HL-60/S4 treated with retinoic acid at 250 ng/mL for 4 days and 3 days (cell line): ENCODE measurements at regions not wholly inside any gene's neighbourhood (a gene's known extent, or its start where the extent isn't known, plus 50 kb on each side); places are given as distances from the start of the nearest gene placed in this dataset.
"Not testable (repeated sequence)": the region's sequence is repeated elsewhere in the genome, so short reads cannot be mapped to it uniquely, and the experiment has no call there.

Source experiments
- in situ Hi-C: fragments of 300-500 bp; cut with MboI; formaldehyde crosslinking; loops from 2 replicates; pipeline ENCODE4 v1.7.0; 2022; ENCODE audit warnings: low sequenced_read_pairs

DNA sequence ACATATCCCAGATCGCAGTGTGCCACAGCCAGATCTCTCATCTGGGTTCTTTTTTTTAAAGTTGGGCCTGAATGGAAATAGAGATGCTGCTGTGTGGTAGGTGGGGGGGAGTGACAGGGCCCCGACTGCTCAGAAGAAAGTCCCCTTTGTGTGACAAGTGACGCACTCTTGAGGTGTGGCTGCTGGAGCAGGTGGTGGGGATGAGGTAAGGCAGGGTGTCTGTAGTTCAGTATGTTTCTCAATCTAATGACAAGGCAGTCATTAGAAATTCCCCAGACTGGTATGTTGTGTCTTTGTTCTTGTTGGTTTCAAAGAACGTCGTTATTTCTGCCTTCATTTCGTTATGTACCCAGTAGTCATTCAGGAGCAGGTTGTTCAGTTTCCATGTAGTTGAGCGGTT, 128.8 kb upstream of the TACR1 start:
- in situ Hi-C loops, result no loop called here

- in situ Hi-C loops, result no loop called here
Observed at GRCh38 chr2:75327334-75327733, 128.0 kb upstream of the TACR1 start.

DNA sequence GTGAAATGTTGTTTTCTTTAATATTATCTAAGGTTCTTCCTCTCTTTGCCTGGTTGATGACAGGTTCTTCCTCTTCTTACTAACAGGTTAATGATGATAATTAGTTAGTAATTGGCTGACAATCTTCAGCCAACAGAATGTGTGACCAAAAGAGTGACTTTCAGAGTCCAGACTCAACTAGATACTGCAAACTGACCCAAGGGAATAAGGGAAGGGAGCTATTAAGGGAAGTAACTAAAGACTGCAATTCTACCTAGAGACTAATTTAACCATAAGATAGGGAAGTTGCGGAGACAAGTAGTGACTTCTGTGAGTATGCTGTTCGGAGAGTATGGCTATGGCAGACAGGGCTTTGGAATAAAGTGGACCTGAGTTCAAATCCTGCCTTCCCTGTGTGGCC, 127.3 kb upstream of the TACR1 start:
- in situ Hi-C loops, result no loop called here

GRCh38 chr2:75325594-75325993, 126.3 kb upstream of the TACR1 start:
- in situ Hi-C loops, result no loop called here

- in situ Hi-C loops, result no loop called here
Observed at GRCh38 chr2:75324861-75325284, 125.6 kb upstream of the TACR1 start.

GRCh38 chr2:75324141-75324540, 124.8 kb upstream of the TACR1 start:
- in situ Hi-C loops, result no loop called here

DNA sequence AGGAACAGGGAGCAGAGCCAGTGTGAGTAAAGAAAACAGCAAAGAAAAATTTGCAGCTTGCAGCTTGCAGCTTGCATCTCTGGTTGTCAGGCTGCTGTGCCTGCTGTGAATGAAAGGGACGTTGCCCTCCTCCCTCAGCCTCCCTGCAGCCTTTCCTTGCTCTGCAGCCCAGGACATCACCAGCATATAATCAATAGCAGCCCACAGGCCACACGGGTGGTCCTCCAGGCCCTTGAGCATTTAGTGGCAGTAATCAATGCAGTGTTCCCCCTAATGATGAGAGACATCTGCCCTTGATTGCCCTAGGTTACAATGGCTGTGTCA, 122.2 kb upstream of the TACR1 start:
- in situ Hi-C loops, result no loop called here

DNA sequence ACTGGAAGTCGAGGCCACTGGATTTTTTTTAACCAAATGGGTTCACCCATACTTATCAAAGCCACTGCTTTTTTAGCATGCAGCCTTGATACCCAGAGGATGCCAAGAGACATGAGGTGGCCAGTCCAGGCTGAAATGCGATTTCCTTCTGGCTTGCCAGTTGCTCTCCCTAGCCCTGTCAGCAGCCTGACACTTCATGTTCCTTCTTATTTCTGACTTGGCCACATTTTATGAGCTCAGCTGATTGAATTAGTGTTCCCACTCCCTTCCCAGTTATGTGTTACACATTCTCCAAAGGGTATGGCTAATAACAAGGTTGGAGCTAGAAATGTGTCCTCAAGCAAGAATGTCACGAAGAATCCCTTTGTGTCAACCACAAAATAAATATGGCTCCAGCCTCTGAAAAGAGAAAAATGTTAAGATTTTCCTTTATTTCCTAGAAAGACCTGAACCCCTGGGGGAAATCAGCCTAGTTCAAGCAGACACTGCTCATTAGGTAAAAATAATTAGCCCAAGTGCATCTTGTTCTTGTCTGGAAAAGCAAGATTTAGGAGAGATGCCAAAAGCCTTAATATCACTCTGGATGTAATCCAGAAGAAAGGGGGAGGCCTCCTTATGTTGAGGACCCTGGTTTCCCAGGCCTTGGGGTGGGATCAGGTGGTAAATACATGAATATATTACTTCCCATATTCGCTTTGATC, 121.7 kb upstream of the TACR1 start:
- in situ Hi-C loops, result no loop called here

DNA sequence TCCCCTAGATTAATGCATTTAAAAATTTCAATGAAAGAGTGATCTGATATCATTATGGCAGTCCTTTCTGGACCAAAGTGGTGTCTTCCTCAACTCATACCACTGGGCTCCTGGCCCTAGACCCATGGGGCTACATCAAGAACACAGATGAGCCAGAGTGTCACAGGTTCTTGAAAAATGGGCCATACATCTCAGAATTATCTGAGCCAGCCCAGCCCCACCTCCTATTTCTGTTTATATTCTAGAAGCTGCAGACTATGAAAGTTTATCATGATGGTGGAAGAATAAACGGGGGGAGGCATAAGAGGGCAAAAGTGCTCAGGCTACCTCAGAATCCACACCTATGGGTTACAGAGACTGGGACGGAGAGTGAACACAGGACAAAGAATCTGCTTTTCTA, 120.6 kb upstream of the TACR1 start:
- in situ Hi-C loops, result no loop called here

DNA sequence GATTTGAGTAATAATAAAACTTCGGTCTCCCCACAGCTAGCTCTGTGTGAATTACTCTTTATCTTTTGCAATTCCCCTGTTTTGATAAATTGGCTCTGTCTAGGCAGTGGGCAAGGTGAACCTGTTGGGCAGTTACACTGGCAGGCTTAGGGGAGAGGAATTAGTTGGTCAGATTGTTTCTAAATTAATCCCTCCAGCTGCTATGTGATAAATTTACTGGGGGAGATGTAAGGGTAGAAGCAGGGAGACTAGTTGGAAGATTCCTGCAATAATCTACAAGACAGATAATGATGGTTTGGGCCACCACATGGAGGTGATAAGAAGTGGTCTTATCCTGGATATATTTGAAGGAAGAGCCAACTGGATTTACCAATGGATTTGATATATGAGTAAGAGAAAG, 118.5 kb upstream of the TACR1 start:
- in situ Hi-C loops, result no loop called here

DNA sequence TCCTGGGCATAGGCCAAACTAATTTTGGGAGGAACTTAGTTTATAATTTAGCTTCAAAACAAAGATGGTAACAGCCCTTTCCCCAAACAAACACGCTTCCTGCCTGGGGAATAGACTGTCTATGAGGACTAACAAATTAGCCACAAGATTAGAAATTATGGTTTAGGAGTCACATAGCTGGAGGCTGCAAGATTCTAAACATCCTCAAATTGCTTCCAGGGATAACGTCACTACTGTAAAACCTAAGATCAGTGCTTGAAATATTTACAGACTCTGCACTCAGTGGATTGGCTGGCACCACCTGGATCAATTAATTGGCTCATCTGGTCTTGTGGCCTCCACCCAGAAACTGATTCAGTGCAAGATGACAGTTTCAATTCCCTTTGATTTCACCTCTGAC, 118.0 kb upstream of the TACR1 start:
- in situ Hi-C loops, result no loop called here

DNA sequence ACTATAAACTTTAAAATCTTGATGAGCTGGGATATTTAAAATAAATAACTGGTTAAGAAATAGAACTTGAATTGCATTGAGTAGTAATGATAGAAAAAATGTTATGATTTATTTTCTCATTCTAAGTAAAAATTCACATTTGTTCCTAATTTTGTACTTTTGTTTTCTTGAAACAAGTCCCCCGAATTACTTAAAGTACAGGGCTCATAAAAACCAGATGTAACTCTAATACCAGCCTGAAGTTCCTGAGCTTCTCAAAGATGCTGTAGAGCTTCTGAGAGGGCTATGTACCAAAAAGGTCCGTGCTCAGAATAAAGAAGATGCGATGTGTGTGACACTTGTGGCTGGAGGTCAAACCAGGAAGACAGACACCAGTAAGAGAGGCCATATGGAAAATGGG, 116.1 kb upstream of the TACR1 start:
- in situ Hi-C loops, result no loop called here

GRCh38 chr2:75311993-75312392, 112.7 kb upstream of the TACR1 start:
- in situ Hi-C loops, result no loop called here

DNA sequence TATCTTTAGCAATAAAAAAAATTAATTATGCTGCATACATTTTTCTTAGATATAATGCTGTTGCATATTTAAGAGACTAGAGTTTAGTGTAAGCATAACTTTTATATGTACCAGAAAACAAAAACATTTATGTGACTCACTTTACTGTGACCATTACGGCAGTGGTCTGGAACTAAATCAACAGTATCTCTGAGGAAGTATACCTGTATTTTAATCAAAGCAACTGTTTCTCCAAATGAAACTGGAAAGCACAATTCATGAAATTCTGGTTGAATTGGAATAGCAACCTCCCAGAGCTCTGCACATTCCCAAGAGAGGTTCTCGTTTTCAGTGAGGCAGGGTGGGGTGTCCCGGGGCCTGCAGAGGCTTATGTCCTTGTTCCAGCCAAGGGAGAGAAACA, 112.2 kb upstream of the TACR1 start:
- in situ Hi-C loops, result no loop called here

- in situ Hi-C loops, result no loop called here
Observed at GRCh38 chr2:75310876-75311275, 111.6 kb upstream of the TACR1 start.

- in situ Hi-C loops, result no loop called here
Observed at GRCh38 chr2:75309596-75310463, 110.5 kb upstream of the TACR1 start.

GRCh38 chr2:75303227-75303626, 103.9 kb upstream of the TACR1 start:
- in situ Hi-C loops, result no loop called here

- in situ Hi-C loops, result no loop called here
Observed at GRCh38 chr2:75294362-75294761, 95.0 kb upstream of the TACR1 start.

GRCh38 chr2:75292826-75293225, 93.5 kb upstream of the TACR1 start:
- in situ Hi-C loops, result no loop called here

DNA sequence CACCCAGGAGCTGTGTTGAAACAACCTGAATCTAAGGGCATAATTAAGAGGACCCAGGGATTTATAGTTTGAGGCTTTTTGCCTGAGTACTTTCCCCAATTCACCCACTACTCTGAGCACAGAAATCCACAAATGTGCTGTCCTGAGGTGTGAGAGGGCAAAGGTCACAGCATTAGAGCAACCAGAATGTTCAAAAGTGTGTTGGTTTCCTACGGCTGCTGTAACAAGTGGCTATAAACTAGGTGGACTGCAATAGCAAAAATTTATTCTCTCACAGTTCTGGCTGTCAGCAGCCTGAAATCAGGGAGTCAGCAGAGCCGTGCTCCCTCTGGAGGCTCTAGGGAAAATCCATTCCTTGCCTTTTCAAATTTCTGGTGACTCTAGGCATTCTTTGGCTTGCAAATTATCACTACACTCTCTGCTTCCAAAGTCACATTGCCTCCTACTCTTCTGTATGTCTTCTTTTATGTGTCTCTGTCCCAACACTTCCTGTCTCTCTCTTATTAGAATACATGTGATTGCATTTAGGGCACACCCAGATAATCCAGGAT, 91.4 kb upstream of the TACR1 start:
- in situ Hi-C loops, result no loop called here

GRCh38 chr2:75289771-75290170, 90.5 kb upstream of the TACR1 start:
- in situ Hi-C loops, result no loop called here

- in situ Hi-C loops, result not testable (repeated sequence)
Observed at GRCh38 chr2:75289178-75289577, 89.9 kb upstream of the TACR1 start.
